K562 (cell line): ENCODE measurements at regions not wholly inside any gene's neighbourhood (a gene's known extent, or its start where the extent isn't known, plus 50 kb on each side); places are given as distances from the start of the nearest gene placed in this dataset.

ENCODE experiments used
- BRD9 ChIP-seq: fragments of 450-650 bp; IDR thresholded peaks from 2 replicates; pipeline ENCODE4 v1.6.1; 2018; ENCODE audit warnings: low read depth; ENCODE audit not compliant: partially characterized antibody
- DPF2 ChIP-seq: fragments of 450-650 bp; IDR thresholded peaks from 2 replicates; pipeline ENCODE4 v1.6.1; 2016
- FOSL1 ChIP-seq: fragments of 200-800 bp; sonication (Bioruptor generic); conservative IDR thresholded peaks from 2 replicates; pipeline ENCODE4 v1.6.1; 2016; ENCODE audit warnings: missing genetic modification characterization, missing compliant biosample characterization
- FOXJ2 ChIP-seq: fragments of 200-800 bp; sonication (Bioruptor generic); IDR thresholded peaks from 2 replicates; pipeline ENCODE4 v1.6.1; 2016; ENCODE audit warnings: missing genetic modification characterization, missing compliant biosample characterization
- HDAC1 ChIP-seq, 2 experiments: fragments of 450-650 bp; IDR thresholded peaks; 2 replicates each; pipeline ENCODE4 v1.6.1; 2016 to 2017; ENCODE audit warnings: inconsistent platforms in 1 of 2, mild to moderate bottlenecking in 1 of 2, moderate library complexity in 1 of 2
- KDM1A ChIP-seq, 2 experiments: fragments of 450-650 bp; IDR thresholded peaks; 2 replicates each; pipeline ENCODE4 v1.6.1; 2016; ENCODE audit warnings: mild to moderate bottlenecking in 2 of 2
- KLF13 ChIP-seq: fragments of 450-650 bp; IDR thresholded peaks from 2 replicates; pipeline ENCODE4 v1.6.1; 2016; ENCODE audit warnings: missing genetic modification characterization, low read depth, mild to moderate bottlenecking, missing compliant biosample characterization, moderate library complexity, borderline replicate concordance
- MTA2 ChIP-seq: fragments of 450-650 bp; IDR thresholded peaks from 2 replicates; pipeline ENCODE4 v1.6.1; 2016; ENCODE audit warnings: low read depth
- NR3C1 ChIP-seq: sonication (generic); formaldehyde crosslinking; IDR thresholded peaks from 2 replicates; pipeline ENCODE4 v1.8.1; 2022; ENCODE audit warnings: missing genetic modification reagents
- RBM22 ChIP-seq: fragments of 200-400 bp; formaldehyde crosslinking; IDR thresholded peaks from 2 replicates; pipeline ENCODE4 v1.6.1; 2018; ENCODE audit warnings: low read length, low read depth; ENCODE audit not compliant: poor library complexity, severe bottlenecking
- STAT5B ChIP-seq: fragments of 250-450 bp; sonication (Bioruptor Pico); IDR thresholded peaks from 2 replicates; pipeline ENCODE4 v1.8.0; 2021; ENCODE audit warnings: mild to moderate bottlenecking, inconsistent platforms
- TAF9B ChIP-seq: fragments of 450-650 bp; IDR thresholded peaks from 2 replicates; pipeline ENCODE4 v1.6.1; 2018; ENCODE audit warnings: mild to moderate bottlenecking; ENCODE audit not compliant: partially characterized antibody
- TEAD2 ChIP-seq: fragments of 450-650 bp; IDR thresholded peaks from 2 replicates; pipeline ENCODE4 v1.6.1; 2016; ENCODE audit warnings: missing genetic modification characterization, control low read depth, missing compliant biosample characterization
- ZKSCAN3 ChIP-seq: fragments of 250-450 bp; sonication (Bioruptor Pico); IDR thresholded peaks from 2 replicates; pipeline ENCODE4 v1.4.0; 2020
- ZNF239 ChIP-seq: fragments of 250-450 bp; sonication (Bioruptor Pico); IDR thresholded peaks from 2 replicates; pipeline ENCODE4 v1.4.0; 2020; ENCODE audit warnings: mild to moderate bottlenecking
- TF ChIP-seq, protein P1 (sequence below), 3 experiments: IDR thresholded peaks in 2 of 3; conservative IDR thresholded peaks in 1 of 3; 2 replicates each; pipeline ENCODE4 v1.5.1; 2011 to 2012; ENCODE audit warnings: low read length in 3 of 3, mild to moderate bottlenecking in 3 of 3, control low read depth in 2 of 3, improper control_type of control experiment in 1 of 3, inconsistent platforms in 1 of 3, low read depth in 1 of 3, mixed read lengths in 1 of 3, moderate library complexity in 1 of 3; ENCODE audit not compliant: insufficient read depth in 2 of 3
- TF ChIP-seq, protein P2 (sequence below): fragments of 250-450 bp; sonication (Bioruptor Pico); IDR thresholded peaks from 2 replicates; pipeline ENCODE4 v1.5.0; 2021
- TF ChIP-seq, protein P3 (sequence below): sonication (generic); formaldehyde crosslinking; IDR thresholded peaks from 2 replicates; pipeline ENCODE4 v1.8.0; 2022; ENCODE audit warnings: mild to moderate bottlenecking, low read depth, missing genetic modification reagents
- TF ChIP-seq, protein P4 (sequence below): fragments of 250-450 bp; sonication (Bioruptor Pico); IDR thresholded peaks from 2 replicates; pipeline ENCODE4 v1.5.0; 2021; ENCODE audit warnings: mild to moderate bottlenecking, borderline replicate concordance

DNA sequence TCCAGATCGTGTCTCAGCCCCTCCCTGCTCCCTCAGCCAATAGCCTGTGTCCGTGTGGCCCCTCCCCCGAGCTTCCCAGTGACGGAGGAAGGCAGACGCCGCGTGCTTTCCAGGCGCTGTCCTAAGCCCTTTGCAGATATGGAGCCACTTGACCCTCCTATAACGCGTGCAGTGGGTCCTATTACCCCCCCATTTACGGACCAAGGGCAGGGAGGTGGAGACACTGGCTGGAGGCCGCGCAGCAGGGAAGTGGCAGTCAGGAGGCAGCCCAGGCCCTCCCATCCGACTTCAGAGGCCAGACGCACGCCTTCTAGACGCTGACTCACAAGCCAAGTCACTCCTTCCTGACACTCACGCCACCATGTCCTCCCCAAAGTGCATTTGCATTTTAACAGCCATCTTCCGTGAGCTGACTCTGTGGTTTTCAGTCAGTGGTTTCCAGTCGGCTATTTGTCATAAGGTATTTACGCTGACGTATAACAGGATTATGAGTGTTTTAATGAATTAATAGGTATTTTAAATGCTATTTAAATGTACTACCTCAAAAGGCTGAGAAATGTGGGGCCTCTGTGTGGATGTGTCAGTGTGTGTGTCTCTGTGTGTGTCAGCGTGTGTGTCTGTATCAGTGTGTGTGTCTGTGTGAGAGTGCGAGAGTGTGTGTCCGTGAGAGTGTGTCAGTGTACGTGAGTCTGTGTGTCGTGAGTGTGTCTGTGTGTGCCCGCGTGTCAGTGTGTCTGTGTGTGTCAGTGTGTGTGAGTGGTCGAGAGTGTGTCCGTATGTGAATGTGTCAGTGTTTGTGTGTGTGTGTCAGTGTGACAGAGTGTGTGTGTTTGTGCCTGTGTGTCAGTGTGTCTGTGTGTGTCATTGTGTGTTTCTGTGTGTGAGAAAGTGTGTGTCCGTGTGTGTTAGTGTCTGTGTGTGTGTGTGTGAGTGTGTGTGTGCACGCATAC, 92.0 kb upstream of the INSIG1 start (continued):
- TF ChIP-seq TEAD2 (no peak), ZKSCAN3 (CRISPR knock-in tag) (no peak), ZNF239 (no peak), DPF2 (peak; percentile 90), BRD9 (peak; percentile 98), KDM1A (IDR thresholded peaks at IDR 0.05) (peak; percentile 35 to 57; a peak in 3 of 4 replicates), FOXJ2 (tag) (peak; percentile 25; the same call in 1 of the 2 replicates), KLF13 (tag) (peak; percentile 50; the same call in 1 of the 2 replicates), NR3C1 (peak; percentile 90; the same call in 1 of the 2 replicates), STAT5B (CRISPR knock-in tag) (no peak), MTA2 (peak; percentile 65), FOSL1 (peak; percentile 98), RBM22 (no peak), TAF9B (peak; percentile 98), HDAC1 (IDR thresholded peaks at IDR 0.05) (peak in 1 of 2 experiments; percentile 93; a peak in 2 of 4 replicates)
- TF ChIP-seq, protein P1, sequence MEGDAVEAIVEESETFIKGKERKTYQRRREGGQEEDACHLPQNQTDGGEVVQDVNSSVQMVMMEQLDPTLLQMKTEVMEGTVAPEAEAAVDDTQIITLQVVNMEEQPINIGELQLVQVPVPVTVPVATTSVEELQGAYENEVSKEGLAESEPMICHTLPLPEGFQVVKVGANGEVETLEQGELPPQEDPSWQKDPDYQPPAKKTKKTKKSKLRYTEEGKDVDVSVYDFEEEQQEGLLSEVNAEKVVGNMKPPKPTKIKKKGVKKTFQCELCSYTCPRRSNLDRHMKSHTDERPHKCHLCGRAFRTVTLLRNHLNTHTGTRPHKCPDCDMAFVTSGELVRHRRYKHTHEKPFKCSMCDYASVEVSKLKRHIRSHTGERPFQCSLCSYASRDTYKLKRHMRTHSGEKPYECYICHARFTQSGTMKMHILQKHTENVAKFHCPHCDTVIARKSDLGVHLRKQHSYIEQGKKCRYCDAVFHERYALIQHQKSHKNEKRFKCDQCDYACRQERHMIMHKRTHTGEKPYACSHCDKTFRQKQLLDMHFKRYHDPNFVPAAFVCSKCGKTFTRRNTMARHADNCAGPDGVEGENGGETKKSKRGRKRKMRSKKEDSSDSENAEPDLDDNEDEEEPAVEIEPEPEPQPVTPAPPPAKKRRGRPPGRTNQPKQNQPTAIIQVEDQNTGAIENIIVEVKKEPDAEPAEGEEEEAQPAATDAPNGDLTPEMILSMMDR (IDR thresholded peaks at IDR 0.05 in 2 of 3, conservative IDR thresholded peaks at IDR 0.05 in 1 of 3; ENCODE audit: insufficient read depth in 2 of 3, low read depth in 1 of 3, low read length in 3 of 3): peak in 1 of 3 experiments; percentile 29; a peak in 1 of 6 replicates
- TF ChIP-seq, protein P2, sequence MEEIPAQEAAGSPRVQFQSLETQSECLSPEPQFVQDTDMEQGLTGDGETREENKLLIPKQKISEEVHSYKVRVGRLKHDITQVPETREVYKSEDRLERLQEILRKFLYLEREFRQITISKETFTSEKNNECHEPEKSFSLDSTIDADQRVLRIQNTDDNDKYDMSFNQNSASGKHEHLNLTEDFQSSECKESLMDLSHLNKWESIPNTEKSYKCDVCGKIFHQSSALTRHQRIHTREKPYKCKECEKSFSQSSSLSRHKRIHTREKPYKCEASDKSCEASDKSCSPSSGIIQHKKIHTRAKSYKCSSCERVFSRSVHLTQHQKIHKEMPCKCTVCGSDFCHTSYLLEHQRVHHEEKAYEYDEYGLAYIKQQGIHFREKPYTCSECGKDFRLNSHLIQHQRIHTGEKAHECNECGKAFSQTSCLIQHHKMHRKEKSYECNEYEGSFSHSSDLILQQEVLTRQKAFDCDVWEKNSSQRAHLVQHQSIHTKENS: no peak
- TF ChIP-seq, protein P3, sequence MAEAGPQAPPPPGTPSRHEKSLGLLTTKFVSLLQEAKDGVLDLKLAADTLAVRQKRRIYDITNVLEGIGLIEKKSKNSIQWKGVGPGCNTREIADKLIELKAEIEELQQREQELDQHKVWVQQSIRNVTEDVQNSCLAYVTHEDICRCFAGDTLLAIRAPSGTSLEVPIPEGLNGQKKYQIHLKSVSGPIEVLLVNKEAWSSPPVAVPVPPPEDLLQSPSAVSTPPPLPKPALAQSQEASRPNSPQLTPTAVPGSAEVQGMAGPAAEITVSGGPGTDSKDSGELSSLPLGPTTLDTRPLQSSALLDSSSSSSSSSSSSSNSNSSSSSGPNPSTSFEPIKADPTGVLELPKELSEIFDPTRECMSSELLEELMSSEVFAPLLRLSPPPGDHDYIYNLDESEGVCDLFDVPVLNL (CRISPR knock-in tag): peak; percentile 78; the same call in 1 of the 2 replicates
- TF ChIP-seq, protein P4, sequence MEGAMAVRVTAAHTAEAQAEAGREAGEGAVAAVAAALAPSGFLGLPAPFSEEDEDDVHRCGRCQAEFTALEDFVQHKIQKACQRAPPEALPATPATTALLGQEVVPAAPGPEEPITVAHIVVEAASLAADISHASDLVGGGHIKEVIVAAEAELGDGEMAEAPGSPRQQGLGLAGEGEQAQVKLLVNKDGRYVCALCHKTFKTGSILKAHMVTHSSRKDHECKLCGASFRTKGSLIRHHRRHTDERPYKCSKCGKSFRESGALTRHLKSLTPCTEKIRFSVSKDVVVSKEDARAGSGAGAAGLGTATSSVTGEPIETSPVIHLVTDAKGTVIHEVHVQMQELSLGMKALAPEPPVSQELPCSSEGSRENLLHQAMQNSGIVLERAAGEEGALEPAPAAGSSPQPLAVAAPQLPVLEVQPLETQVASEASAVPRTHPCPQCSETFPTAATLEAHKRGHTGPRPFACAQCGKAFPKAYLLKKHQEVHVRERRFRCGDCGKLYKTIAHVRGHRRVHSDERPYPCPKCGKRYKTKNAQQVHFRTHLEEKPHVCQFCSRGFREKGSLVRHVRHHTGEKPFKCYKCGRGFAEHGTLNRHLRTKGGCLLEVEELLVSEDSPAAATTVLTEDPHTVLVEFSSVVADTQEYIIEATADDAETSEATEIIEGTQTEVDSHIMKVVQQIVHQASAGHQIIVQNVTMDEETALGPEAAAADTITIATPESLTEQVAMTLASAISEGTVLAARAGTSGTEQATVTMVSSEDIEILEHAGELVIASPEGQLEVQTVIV: no peak; the same call in 1 of the 2 replicates
